GM23338 (cell line): ENCODE measurements at regions not wholly inside any gene's neighbourhood (a gene's known extent, or its start where the extent isn't known, plus 50 kb on each side); places are given as distances from the start of the nearest gene placed in this dataset.

Experiments
- ATAC-seq: fragments of 200-7000 bp; cut with Tn5 transposase; 3 replicates; pipeline ENCODE4 v1.9.1; 2020
- DNase-seq: peaks from one replicate; pipeline ENCODE4 v3.0.0-alpha.2; 2015; ENCODE audit warnings: low spot score
- H2AFZ ChIP-seq: fragments of 200-600 bp; sonication (generic); 2 replicates; pipeline ENCODE4 v1.8.0; 2016; ENCODE audit warnings: antibody characterized with exemption, mild to moderate bottlenecking, moderate library complexity
- H3F3A ChIP-seq: fragments of 200-600 bp; sonication (generic); replicated peaks from 2 replicates; pipeline ENCODE4 v1.8.0; 2017; ENCODE audit warnings: antibody characterized with exemption, mixed run types, low read depth
- H3K27ac ChIP-seq: fragments of 200-600 bp; sonication (generic); 2 replicates; pipeline ENCODE4 v1.6.1; 2016; ENCODE audit warnings: low read depth
- H3K27me3 ChIP-seq: fragments of 200-600 bp; sonication (generic); 2 replicates; pipeline ENCODE4 v1.8.0; 2016; ENCODE audit warnings: mild to moderate bottlenecking, mixed run types, moderate library complexity; ENCODE audit not compliant: insufficient read depth
- H3K36me3 ChIP-seq: fragments of 200-600 bp; sonication (generic); 2 replicates; pipeline ENCODE4 v1.8.0; 2016; ENCODE audit warnings: mild to moderate bottlenecking; ENCODE audit not compliant: insufficient read depth
- H3K4me1 ChIP-seq: fragments of 200-600 bp; sonication (generic); 2 replicates; pipeline ENCODE4 v1.8.0; 2016; ENCODE audit warnings: mild to moderate bottlenecking, moderate library complexity; ENCODE audit not compliant: insufficient read depth
- H3K4me2 ChIP-seq: fragments of 200-600 bp; sonication (generic); 2 replicates; pipeline ENCODE4 v1.7.1; 2017; ENCODE audit warnings: mixed run types
- H3K4me3 ChIP-seq: fragments of 200-600 bp; sonication (generic); 2 replicates; pipeline ENCODE4 v1.6.1; 2016; ENCODE audit warnings: mixed run types
- H3K79me2 ChIP-seq: fragments of 200-600 bp; sonication (generic); replicated peaks from 2 replicates; pipeline ENCODE4 v1.8.0; 2017; ENCODE audit warnings: mild to moderate bottlenecking; ENCODE audit not compliant: insufficient read depth
- H3K9me2 ChIP-seq: fragments of 200-600 bp; sonication (generic); 2 replicates; pipeline ENCODE4 v1.8.0; 2017; ENCODE audit not compliant: insufficient read depth
- H4K20me1 ChIP-seq: fragments of 200-600 bp; sonication (generic); replicated peaks from 2 replicates; pipeline ENCODE4 v1.8.0; 2017; ENCODE audit warnings: mild to moderate bottlenecking; ENCODE audit not compliant: insufficient read depth
- H3K27ac Mint-ChIP-seq: 2 replicates; pipeline ENCODE4 v1.8.0; 2020; ENCODE audit warnings: inconsistent platforms, mild to moderate bottlenecking, moderate library complexity, mixed read lengths
- H3K27me3 Mint-ChIP-seq: 3 replicates; pipeline ENCODE4 v1.8.0; 2022; ENCODE audit warnings: low read depth, mild to moderate bottlenecking, moderate library complexity, mixed read lengths, inconsistent platforms; ENCODE audit not compliant: insufficient read depth, poor library complexity
- H3K36me3 Mint-ChIP-seq: 3 replicates; pipeline ENCODE4 v1.8.0; 2021; ENCODE audit warnings: low read depth, mild to moderate bottlenecking, inconsistent platforms, moderate library complexity, mixed read lengths
- H3K4me1 Mint-ChIP-seq: 3 replicates; pipeline ENCODE4 v1.8.0; 2020; ENCODE audit warnings: mild to moderate bottlenecking, inconsistent platforms, mixed read lengths
- H3K4me3 Mint-ChIP-seq: 3 replicates; pipeline ENCODE4 v1.8.0; 2021; ENCODE audit warnings: moderate library complexity, mild to moderate bottlenecking, inconsistent platforms, mixed read lengths
- H3K9me3 Mint-ChIP-seq: 3 replicates; pipeline ENCODE4 v1.8.0; 2020; ENCODE audit warnings: moderate library complexity, mild to moderate bottlenecking, inconsistent platforms, mixed read lengths
- ETS1 ChIP-seq: IDR thresholded peaks from 2 replicates; pipeline ENCODE4 v1.6.1; 2016; ENCODE audit warnings: antibody characterized with exemption
- EZH2phosphoT487 ChIP-seq: fragments of 200-600 bp; sonication (generic); IDR thresholded peaks from one replicate; pipeline ENCODE4 v1.8.1; 2018; ENCODE audit warnings: antibody characterized with exemption; ENCODE audit not compliant: unreplicated experiment
- JUNB ChIP-seq: IDR thresholded peaks from one replicate; pipeline ENCODE4 v1.6.1; 2016; ENCODE audit warnings: antibody characterized with exemption; ENCODE audit not compliant: unreplicated experiment
- ZNF114 ChIP-seq: fragments of 250-450 bp; sonication (Bioruptor Pico); IDR thresholded peaks from 2 replicates; pipeline ENCODE4 v1.5.0; 2020; ENCODE audit warnings: mild to moderate bottlenecking, moderate library complexity
- ZNF331 ChIP-seq: fragments of 250-450 bp; sonication (Bioruptor Pico); IDR thresholded peaks from 2 replicates; pipeline ENCODE4 v1.5.0; 2020; ENCODE audit warnings: low read depth, mild to moderate bottlenecking, moderate library complexity
- ZNF462 ChIP-seq: fragments of 250-450 bp; sonication (Bioruptor Pico); IDR thresholded peaks from 2 replicates; pipeline ENCODE4 v1.5.0; 2020; ENCODE audit warnings: mild to moderate bottlenecking, moderate library complexity

GRCh38 chr14:56963381-56963780 lies 153.1 kb upstream of the OTX2 start (continued):
- TF ChIP-seq ZNF462 (CRISPR knock-in tag) (no peak), EZH2phosphoT487 (no peak), ETS1 (no peak), ZNF331 (CRISPR knock-in tag) (no peak)

GRCh38 chr14:56962444-56963080 lies 152.3 kb upstream of the OTX2 start:
- no peak for ATAC-seq
- Histone ChIP-seq H3K4me1 (peaks cover 10% of the 10 kb centered on the region), H3K36me3 (no peaks in the 10 kb centered on the region), H3K9me2 (no peaks in the 10 kb centered on the region), H3K4me2 (no peak overlapping the region), H3K79me2 (no peaks in the 10 kb centered on the region), H2AFZ (no peak overlapping the region; the same call in 1 of the 2 replicates), H3F3A (0 out of 2 replicates have a peak, but pooled peaks cover 3% of the 10 kb centered on the region), H4K20me1 (no peaks in the 10 kb centered on the region), H3K27ac (no peak overlapping the region), H3K4me3 (no peak overlapping the region), H3K27me3 (no peaks in the 10 kb centered on the region)
- no peak overlapping the region for H3K4me3 Mint-ChIP-seq
- DNase-seq, result no peak
- H3K27me3 Mint-ChIP-seq, result no peaks in the 10 kb centered on the region
- no peak for TF ChIP-seq ZNF114 (CRISPR knock-in tag)
- TF ChIP-seq JUNB, result no peak
- H3K36me3 Mint-ChIP-seq, result no peaks in the 10 kb centered on the region
- H3K27ac Mint-ChIP-seq, result no peak overlapping the region
- peaks cover 9% of the 10 kb centered on the region for H3K4me1 Mint-ChIP-seq
- H3K9me3 Mint-ChIP-seq, result no peaks in the 10 kb centered on the region
